Breast epithelium (tissue), 3 donors: ENCODE measurements at regions not wholly inside any gene's neighbourhood (a gene's known extent, or its start where the extent isn't known, plus 50 kb on each side); places are given as distances from the start of the nearest gene placed in this dataset.

Experiments used
- CTCF ChIP-seq, 3 donors: fragments of 450-650 bp; IDR thresholded peaks; one replicate each; pipeline ENCODE4 v1.5.1; 2016 to 2017; ENCODE audit warnings: antibody characterized with exemption in 3 of 3, mild to moderate bottlenecking in 3 of 3, moderate library complexity in 3 of 3
- POLR2AphosphoS5 ChIP-seq, 3 donors: sonication (generic); formaldehyde crosslinking; IDR thresholded peaks; one replicate each; pipeline ENCODE4 v1.6.1; 2017; ENCODE audit warnings: antibody characterized with exemption in 3 of 3

GRCh38 chr21:27146268-27146667 lies 179.4 kb upstream of the ADAMTS5 start:
- TF ChIP-seq POLR2AphosphoS5 (IDR thresholded peaks at IDR 0.05), result no peak
- TF ChIP-seq CTCF (IDR thresholded peaks at IDR 0.05), result no peak
